Amniotic epithelial cell (primary cell): ENCODE measurements at regions not wholly inside any gene's neighbourhood (a gene's known extent, or its start where the extent isn't known, plus 50 kb on each side); places are given as distances from the start of the nearest gene placed in this dataset.
A peak's percentile ranks its signal among the peaks of the same experiment; 100 is the strongest.

ENCODE experiments used
- DNase-seq: peaks from one replicate; pipeline ENCODE4 v3.0.0-alpha.2; 2010; ENCODE audit warnings: low read depth

GRCh38 chr3:64748244-64748904, 60.6 kb upstream of the ADAMTS9 start:
- DNase-seq, result no peak

- DNase-seq, result peak; percentile 21
Measured at GRCh38 chr3:64747679-64748078, 59.9 kb upstream of the ADAMTS9 start.

- DNase-seq, result no peak
Measured at GRCh38 chr3:64743887-64744243, 56.1 kb upstream of the ADAMTS9 start.

DNA sequence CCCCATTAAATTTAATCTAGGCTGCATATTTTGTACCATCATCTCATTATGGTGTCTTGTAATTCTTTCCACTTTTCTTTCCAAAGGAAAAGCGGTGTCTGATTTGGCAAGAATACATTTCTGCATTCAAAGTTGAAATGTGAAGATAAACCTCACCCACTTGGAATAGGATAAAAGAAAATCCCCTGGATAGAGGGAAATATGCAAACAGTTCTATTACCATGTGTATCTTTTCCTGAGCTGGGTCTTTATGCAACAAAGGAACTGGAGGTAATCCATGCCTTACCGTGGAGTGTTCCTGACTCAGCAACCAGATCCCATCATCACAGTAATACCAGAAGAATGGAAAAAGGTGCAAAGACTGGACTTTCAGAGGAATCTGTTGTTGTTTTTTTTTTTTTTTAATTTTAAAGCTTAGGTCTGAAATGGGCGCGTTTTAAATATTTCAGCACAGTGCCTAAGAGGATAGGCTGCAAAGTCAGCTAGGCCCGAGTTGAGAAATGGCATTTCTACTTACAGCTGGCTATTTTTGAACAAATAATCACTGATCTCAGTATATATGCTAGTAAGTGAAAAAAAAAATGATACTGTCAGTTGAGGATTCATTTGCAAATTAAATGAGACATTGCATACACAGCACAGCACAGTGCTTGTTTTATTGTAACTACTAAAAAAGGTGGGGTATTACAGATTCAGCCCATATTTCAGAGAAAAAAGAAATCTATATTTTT, 55.5 kb upstream of the ADAMTS9 start:
- peak; percentile 88 for DNase-seq

GRCh38 chr3:64741341-64741740, 53.5 kb upstream of the ADAMTS9 start:
- DNase-seq, result peak; percentile 97

- peak; percentile 76 for DNase-seq
Measured at GRCh38 chr3:64739971-64740631, 52.3 kb upstream of the ADAMTS9 start.
